ENCODE measurements at regions not wholly inside any gene's neighbourhood (a gene's known extent, or its start where the extent isn't known, plus 50 kb on each side); places are given as distances from the start of the nearest gene placed in this dataset.
A peak's percentile ranks its signal among the peaks of the same experiment; 100 is the strongest.

DNA sequence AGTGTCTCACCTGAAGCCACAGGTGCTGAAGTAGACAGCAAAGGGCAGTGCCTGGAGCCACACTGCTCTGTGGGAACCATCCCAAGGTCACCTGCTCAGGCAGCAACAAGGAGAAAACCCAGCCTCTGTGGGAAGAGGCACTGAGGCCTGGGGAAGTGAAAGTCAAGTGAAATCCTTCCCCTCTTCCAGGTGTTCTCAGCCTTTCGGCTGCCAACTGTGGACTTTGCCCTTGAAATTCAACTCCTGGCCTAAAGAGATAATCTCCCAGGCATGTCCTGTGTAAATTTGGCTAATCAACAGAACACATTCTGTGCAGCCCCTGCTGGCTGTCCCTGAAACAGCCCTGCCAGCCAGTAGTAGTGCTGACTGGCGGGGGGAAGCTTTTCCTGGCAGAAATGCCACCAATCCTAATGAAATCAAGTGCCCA, 112.1 kb downstream of the RPL27A start:
- no peak overlapping the region for H2BK15ac ChIP-seq (ENCODE audit: low read depth, low read length)
- H3K4me1 Mint-ChIP-seq: peaks cover 16 to 17% of the 10 kb centered on the region in 2 experiments
- H3K27me3 ChIP-seq (ENCODE audit: insufficient read depth, low read length): no peaks in the 10 kb centered on the region
- H3K27me3 Mint-ChIP-seq (ENCODE audit: low read depth): no peaks in the 10 kb centered on the region
- H3K79me1 ChIP-seq (ENCODE audit: insufficient read depth, low read depth, low read length, poor library complexity, severe bottlenecking): no peaks in the 10 kb centered on the region
- no peak overlapping the region for H2AFZ ChIP-seq (ENCODE audit: low read length)
- H3K4me2 ChIP-seq (ENCODE audit: insufficient read depth, insufficient read length, low read length): no peak overlapping the region
- H4K20me1 ChIP-seq (ENCODE audit: control insufficient read depth, insufficient read depth, insufficient read length): no peaks in the 10 kb centered on the region
- H4K91ac ChIP-seq (ENCODE audit: insufficient read length, low read depth, low read length): no peak overlapping the region
- no peak overlapping the region for H2BK12ac ChIP-seq (ENCODE audit: insufficient read length, low read depth, low read length)
- H3K79me2 ChIP-seq (ENCODE audit: insufficient read depth, low read length): no peaks in the 10 kb centered on the region
- no peaks in the 10 kb centered on the region for H3K9me3 Mint-ChIP-seq
- H3K27ac ChIP-seq (ENCODE audit: insufficient read length, low read depth, low read length): no peak overlapping the region
- H3K4me1 ChIP-seq (ENCODE audit: insufficient read depth, low read length): peaks cover 3% of the 10 kb centered on the region; the same call in 1 of the 2 replicates
- no peak overlapping the region for H2BK20ac ChIP-seq (ENCODE audit: low read depth, low read length, poor library complexity, severe bottlenecking)
- no peak overlapping the region for H3T11ph ChIP-seq (ENCODE audit: low read length)
- H3K9me3 ChIP-seq (ENCODE audit: control insufficient read depth, low read depth, low read length): no peaks in the 10 kb centered on the region
- peak overlapping the region in 1 of 3 experiments; percentile 14; a peak in 1 of 7 replicates for H3K27ac Mint-ChIP-seq
- no peak overlapping the region for H3K4ac ChIP-seq (ENCODE audit: low read depth, low read length)
- no peak overlapping the region for H2AK5ac ChIP-seq (ENCODE audit: insufficient read length, low read length)
- peak; percentile 51 for DNase-seq
- no peak overlapping the region for H4K8ac ChIP-seq (replicated peaks; ENCODE audit: insufficient read length, low read depth, low read length)
- no peaks in the 10 kb centered on the region for H3K23me2 ChIP-seq (ENCODE audit: insufficient read length, low read depth, low read length, poor library complexity, severe bottlenecking)
- no peak overlapping the region for H3K18ac ChIP-seq (ENCODE audit: insufficient read length, low read depth, low read length)
- TF ChIP-seq, protein P1, sequence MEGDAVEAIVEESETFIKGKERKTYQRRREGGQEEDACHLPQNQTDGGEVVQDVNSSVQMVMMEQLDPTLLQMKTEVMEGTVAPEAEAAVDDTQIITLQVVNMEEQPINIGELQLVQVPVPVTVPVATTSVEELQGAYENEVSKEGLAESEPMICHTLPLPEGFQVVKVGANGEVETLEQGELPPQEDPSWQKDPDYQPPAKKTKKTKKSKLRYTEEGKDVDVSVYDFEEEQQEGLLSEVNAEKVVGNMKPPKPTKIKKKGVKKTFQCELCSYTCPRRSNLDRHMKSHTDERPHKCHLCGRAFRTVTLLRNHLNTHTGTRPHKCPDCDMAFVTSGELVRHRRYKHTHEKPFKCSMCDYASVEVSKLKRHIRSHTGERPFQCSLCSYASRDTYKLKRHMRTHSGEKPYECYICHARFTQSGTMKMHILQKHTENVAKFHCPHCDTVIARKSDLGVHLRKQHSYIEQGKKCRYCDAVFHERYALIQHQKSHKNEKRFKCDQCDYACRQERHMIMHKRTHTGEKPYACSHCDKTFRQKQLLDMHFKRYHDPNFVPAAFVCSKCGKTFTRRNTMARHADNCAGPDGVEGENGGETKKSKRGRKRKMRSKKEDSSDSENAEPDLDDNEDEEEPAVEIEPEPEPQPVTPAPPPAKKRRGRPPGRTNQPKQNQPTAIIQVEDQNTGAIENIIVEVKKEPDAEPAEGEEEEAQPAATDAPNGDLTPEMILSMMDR (conservative IDR thresholded peaks at IDR 0.05): peak; percentile 72
- H3K36me3 Mint-ChIP-seq (ENCODE audit: insufficient read depth in 1 of 3, low read depth in 3 of 3): 0 out of 7 replicates have a peak, but pooled peaks cover 0 to 2% (median 0%) of the 10 kb centered on the region in 3 experiments
- no peak overlapping the region for H2BK120ac ChIP-seq (ENCODE audit: low read depth, low read length, poor library complexity, severe bottlenecking)
- H3K23ac ChIP-seq (ENCODE audit: insufficient read length, low read depth, low read length): no peak overlapping the region
- H3K56ac ChIP-seq (ENCODE audit: insufficient read length, low read depth, low read length): no peak overlapping the region
- no CpG with 5 or more reads among the region's 2 CpGs for WGBS (ENCODE audit: extremely low coverage, insufficient read length, low lambda C conversion rate)
- no peak overlapping the region for H3K9ac ChIP-seq (ENCODE audit: extremely low read depth, insufficient read length, low read length)
- H4K5ac ChIP-seq (ENCODE audit: insufficient read length, low read depth, low read length): no peak overlapping the region
- no peak overlapping the region for H3K4me3 Mint-ChIP-seq
- no peak overlapping the region for H3K14ac ChIP-seq (ENCODE audit: insufficient read depth, low read length)
- no peak overlapping the region for H2BK5ac ChIP-seq (ENCODE audit: insufficient read length, low read length)

Measured in H9 (cell line).